WTC11 (cell line): ENCODE measurements at regions not wholly inside any gene's neighbourhood (a gene's known extent, or its start where the extent isn't known, plus 50 kb on each side); places are given as distances from the start of the nearest gene placed in this dataset.

Source experiments
- ATAC-seq: fragments of 200-7000 bp; cut with Tn5 transposase; 2 replicates; pipeline ENCODE4 v1.10.0; 2021; ENCODE audit warnings: mild to moderate bottlenecking, moderate library complexity
- CTCF ChIA-PET: fragments of 300-600 bp; sonication (Branson Sonifier 250); formaldehyde crosslinking; loops from one replicate; lab custom pipeline; 2021; ENCODE audit warnings: antibody characterized with exemption; lab: Charles Lee
- POLR2A ChIA-PET: fragments of 350-600 bp; sonication (Branson Sonifier 250); formaldehyde crosslinking; loops from one replicate; lab custom pipeline; 2021; ENCODE audit warnings: antibody characterized with exemption; lab: Charles Lee
- DNase-seq: peaks from one replicate; pipeline ENCODE4 v3.0.0; 2021; ENCODE audit warnings: low spot score
- H3K27ac Mint-ChIP-seq: 2 replicates; pipeline ENCODE4 v1.8.0; 2021; ENCODE audit warnings: mixed read lengths
- H3K27me3 Mint-ChIP-seq: 2 replicates; pipeline ENCODE4 v1.8.0; 2021; ENCODE audit warnings: low read depth, mild to moderate bottlenecking, moderate library complexity, mixed read lengths
- H3K36me3 Mint-ChIP-seq: 2 replicates; pipeline ENCODE4 v1.8.0; 2021; ENCODE audit warnings: mixed read lengths
- H3K4me1 Mint-ChIP-seq: 2 replicates; pipeline ENCODE4 v1.8.0; 2022; ENCODE audit warnings: mixed read lengths
- H3K4me3 Mint-ChIP-seq: 2 replicates; pipeline ENCODE4 v1.8.0; 2021; ENCODE audit warnings: mild to moderate bottlenecking, moderate library complexity, mixed read lengths
- H3K9me3 Mint-ChIP-seq: 2 replicates; pipeline ENCODE4 v1.8.0; 2021; ENCODE audit warnings: mixed read lengths
- CREM ChIP-seq: sonication (generic); formaldehyde crosslinking; IDR thresholded peaks from 2 replicates; pipeline ENCODE4 v1.8.1; 2022; ENCODE audit warnings: mild to moderate bottlenecking, missing genetic modification reagents, moderate library complexity
- ETV6 ChIP-seq: sonication (generic); formaldehyde crosslinking; IDR thresholded peaks from 2 replicates; pipeline ENCODE4 v1.8.1; 2022; ENCODE audit warnings: mild to moderate bottlenecking, missing genetic modification reagents
- FOXJ3 ChIP-seq: sonication (generic); formaldehyde crosslinking; IDR thresholded peaks from 2 replicates; pipeline ENCODE4 v1.9.0; 2021; ENCODE audit warnings: missing genetic modification reagents, mild to moderate bottlenecking, borderline replicate concordance
- GABPB1 ChIP-seq: sonication (generic); formaldehyde crosslinking; IDR thresholded peaks from 2 replicates; pipeline ENCODE4 v1.8.1; 2023; ENCODE audit warnings: mild to moderate bottlenecking, missing genetic modification reagents
- HMGA2 ChIP-seq: fragments of 250-450 bp; sonication (Bioruptor Pico); IDR thresholded peaks from 2 replicates; pipeline ENCODE4 v1.4.0; 2021; ENCODE audit warnings: mild to moderate bottlenecking, moderate library complexity
- JAZF1 ChIP-seq: fragments of 250-450 bp; sonication (Bioruptor Pico); IDR thresholded peaks from 2 replicates; pipeline ENCODE4 v1.9.0; 2021; ENCODE audit warnings: moderate library complexity, mild to moderate bottlenecking, inconsistent platforms
- KAT7 ChIP-seq: sonication (generic); formaldehyde crosslinking; IDR thresholded peaks from 2 replicates; pipeline ENCODE4 v1.8.1; 2023; ENCODE audit warnings: missing genetic modification reagents, mild to moderate bottlenecking, borderline replicate concordance
- MYBL2 ChIP-seq: sonication (generic); formaldehyde crosslinking; IDR thresholded peaks from 2 replicates; pipeline ENCODE4 v1.8.1; 2023; ENCODE audit warnings: mild to moderate bottlenecking, moderate library complexity, missing genetic modification reagents
- NR3C1 ChIP-seq: sonication (generic); formaldehyde crosslinking; conservative IDR thresholded peaks from 2 replicates; pipeline ENCODE4 v1.8.1; 2023; ENCODE audit warnings: low read depth, mild to moderate bottlenecking, missing genetic modification reagents
- RELA ChIP-seq: sonication (generic); formaldehyde crosslinking; IDR thresholded peaks from 2 replicates; pipeline ENCODE4 v1.8.1; 2022; ENCODE audit warnings: missing genetic modification reagents, mild to moderate bottlenecking, borderline replicate concordance
- ZNF317 ChIP-seq: sonication (generic); formaldehyde crosslinking; IDR thresholded peaks from 2 replicates; pipeline ENCODE4 v1.8.1; 2023; ENCODE audit warnings: low read depth, mild to moderate bottlenecking, moderate library complexity, missing genetic modification reagents, borderline replicate concordance
- ZNF396 ChIP-seq: fragments of 250-450 bp; sonication (Bioruptor Pico); IDR thresholded peaks from 2 replicates; pipeline ENCODE4 v1.8.0; 2021; ENCODE audit warnings: mild to moderate bottlenecking, moderate library complexity, borderline replicate concordance
- TF ChIP-seq, protein P1 (sequence below): fragments of 200-600 bp; IDR thresholded peaks from 2 replicates; pipeline ENCODE4 v1.8.0; 2022; ENCODE audit warnings: antibody characterized with exemption
- TF ChIP-seq, protein P2 (sequence below): sonication (generic); formaldehyde crosslinking; IDR thresholded peaks from 2 replicates; pipeline ENCODE4 v1.8.0; 2023; ENCODE audit warnings: missing genetic modification reagents
- TF ChIP-seq, protein P3 (sequence below): sonication (generic); formaldehyde crosslinking; IDR thresholded peaks from 2 replicates; pipeline ENCODE4 v1.8.1; 2023; ENCODE audit warnings: mild to moderate bottlenecking, missing genetic modification reagents, borderline replicate concordance
- TF ChIP-seq, protein P4 (sequence below): sonication (generic); formaldehyde crosslinking; IDR thresholded peaks from 2 replicates; pipeline ENCODE4 v1.8.1; 2023; ENCODE audit warnings: mild to moderate bottlenecking, missing genetic modification reagents, moderate library complexity
- TF ChIP-seq, protein P5 (sequence below): fragments of 250-450 bp; sonication (Bioruptor Pico); conservative IDR thresholded peaks from 2 replicates; pipeline ENCODE4 v1.9.0; 2021; ENCODE audit warnings: mild to moderate bottlenecking
- TF ChIP-seq, protein P6 (sequence below): fragments of 250-450 bp; sonication (Bioruptor Pico); IDR thresholded peaks from 2 replicates; pipeline ENCODE4 v1.9.0; 2021; ENCODE audit warnings: mild to moderate bottlenecking, borderline replicate concordance

DNA sequence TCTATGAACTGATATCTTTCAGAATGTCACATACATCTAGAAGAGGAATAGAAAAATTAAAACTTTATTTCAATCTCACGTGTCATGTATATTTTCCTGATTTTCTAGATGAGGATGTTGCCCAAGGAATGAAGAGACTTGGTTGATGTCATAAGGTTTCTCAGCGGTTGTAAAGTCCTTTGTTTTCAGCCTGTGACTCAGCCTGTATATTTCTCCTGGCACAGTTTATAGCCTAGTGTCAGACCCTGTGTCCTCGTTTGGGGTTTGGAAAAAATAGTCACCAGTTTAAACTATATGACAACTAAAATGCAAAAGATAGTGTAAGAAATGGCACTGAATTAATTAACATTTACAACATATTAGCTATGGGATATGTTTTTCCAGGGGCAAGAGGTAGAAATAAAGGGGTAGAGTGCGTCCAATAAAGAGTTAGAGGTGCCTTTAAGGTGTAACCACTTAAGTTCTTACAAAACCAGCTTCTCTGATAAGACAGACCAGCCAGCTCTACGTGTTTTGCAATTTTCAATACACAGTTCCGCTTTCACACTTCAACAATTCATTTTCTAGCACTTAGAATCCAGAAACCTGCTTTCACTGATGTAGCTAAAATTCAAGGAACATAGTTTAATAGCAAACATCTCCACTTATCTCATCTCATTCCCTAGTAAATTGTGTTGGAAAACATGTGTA, 1432.6 kb upstream of the TENM4 start (continued):
- no peak for TF ChIP-seq GABPB1 (CRISPR knock-in tag)
- TF ChIP-seq ZNF317 (CRISPR knock-in tag) = no peak
- no peak for TF ChIP-seq CREM (CRISPR knock-in tag)

DNA sequence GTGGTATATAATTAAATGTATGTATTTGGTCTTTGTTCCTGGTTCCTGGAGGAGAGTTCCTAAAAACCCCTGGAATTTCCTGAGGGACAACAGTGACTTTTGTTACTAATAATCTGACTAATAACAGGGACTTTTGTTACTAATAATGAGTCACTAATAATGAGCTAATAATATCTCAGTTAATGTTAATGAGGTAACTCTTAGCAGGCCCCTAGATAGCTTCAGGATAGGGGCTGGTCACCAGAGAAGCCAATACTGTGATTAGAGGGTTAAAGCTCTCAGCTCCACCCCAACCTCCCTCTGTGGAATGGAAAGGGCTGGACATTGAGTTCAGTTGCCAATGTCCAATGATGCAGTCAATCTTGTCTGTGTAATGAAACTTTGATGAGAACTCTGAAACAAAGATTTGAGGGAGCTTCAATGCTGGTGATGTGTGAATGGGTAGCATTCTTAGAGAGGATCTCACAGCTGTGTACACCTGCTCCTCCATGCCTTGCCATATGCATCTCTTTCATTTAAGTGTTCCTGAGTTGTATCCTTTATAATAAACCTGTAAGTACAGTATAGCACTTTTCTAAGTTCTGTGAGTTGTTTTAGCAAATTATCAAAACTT, 1431.4 kb upstream of the TENM4 start:
- DNase-seq = no peak
- TF ChIP-seq, protein P1, sequence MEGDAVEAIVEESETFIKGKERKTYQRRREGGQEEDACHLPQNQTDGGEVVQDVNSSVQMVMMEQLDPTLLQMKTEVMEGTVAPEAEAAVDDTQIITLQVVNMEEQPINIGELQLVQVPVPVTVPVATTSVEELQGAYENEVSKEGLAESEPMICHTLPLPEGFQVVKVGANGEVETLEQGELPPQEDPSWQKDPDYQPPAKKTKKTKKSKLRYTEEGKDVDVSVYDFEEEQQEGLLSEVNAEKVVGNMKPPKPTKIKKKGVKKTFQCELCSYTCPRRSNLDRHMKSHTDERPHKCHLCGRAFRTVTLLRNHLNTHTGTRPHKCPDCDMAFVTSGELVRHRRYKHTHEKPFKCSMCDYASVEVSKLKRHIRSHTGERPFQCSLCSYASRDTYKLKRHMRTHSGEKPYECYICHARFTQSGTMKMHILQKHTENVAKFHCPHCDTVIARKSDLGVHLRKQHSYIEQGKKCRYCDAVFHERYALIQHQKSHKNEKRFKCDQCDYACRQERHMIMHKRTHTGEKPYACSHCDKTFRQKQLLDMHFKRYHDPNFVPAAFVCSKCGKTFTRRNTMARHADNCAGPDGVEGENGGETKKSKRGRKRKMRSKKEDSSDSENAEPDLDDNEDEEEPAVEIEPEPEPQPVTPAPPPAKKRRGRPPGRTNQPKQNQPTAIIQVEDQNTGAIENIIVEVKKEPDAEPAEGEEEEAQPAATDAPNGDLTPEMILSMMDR = no peak
- TF ChIP-seq, protein P2, sequence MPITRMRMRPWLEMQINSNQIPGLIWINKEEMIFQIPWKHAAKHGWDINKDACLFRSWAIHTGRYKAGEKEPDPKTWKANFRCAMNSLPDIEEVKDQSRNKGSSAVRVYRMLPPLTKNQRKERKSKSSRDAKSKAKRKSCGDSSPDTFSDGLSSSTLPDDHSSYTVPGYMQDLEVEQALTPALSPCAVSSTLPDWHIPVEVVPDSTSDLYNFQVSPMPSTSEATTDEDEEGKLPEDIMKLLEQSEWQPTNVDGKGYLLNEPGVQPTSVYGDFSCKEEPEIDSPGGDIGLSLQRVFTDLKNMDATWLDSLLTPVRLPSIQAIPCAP (CRISPR knock-in tag) = no peak
- TF ChIP-seq HMGA2 (CRISPR knock-in tag) = no peak
- TF ChIP-seq ETV6 (CRISPR knock-in tag) = no peak
- no peak for TF ChIP-seq FOXJ3 (CRISPR knock-in tag)
- TF ChIP-seq RELA (CRISPR knock-in tag) = no peak
- TF ChIP-seq, protein P3, sequence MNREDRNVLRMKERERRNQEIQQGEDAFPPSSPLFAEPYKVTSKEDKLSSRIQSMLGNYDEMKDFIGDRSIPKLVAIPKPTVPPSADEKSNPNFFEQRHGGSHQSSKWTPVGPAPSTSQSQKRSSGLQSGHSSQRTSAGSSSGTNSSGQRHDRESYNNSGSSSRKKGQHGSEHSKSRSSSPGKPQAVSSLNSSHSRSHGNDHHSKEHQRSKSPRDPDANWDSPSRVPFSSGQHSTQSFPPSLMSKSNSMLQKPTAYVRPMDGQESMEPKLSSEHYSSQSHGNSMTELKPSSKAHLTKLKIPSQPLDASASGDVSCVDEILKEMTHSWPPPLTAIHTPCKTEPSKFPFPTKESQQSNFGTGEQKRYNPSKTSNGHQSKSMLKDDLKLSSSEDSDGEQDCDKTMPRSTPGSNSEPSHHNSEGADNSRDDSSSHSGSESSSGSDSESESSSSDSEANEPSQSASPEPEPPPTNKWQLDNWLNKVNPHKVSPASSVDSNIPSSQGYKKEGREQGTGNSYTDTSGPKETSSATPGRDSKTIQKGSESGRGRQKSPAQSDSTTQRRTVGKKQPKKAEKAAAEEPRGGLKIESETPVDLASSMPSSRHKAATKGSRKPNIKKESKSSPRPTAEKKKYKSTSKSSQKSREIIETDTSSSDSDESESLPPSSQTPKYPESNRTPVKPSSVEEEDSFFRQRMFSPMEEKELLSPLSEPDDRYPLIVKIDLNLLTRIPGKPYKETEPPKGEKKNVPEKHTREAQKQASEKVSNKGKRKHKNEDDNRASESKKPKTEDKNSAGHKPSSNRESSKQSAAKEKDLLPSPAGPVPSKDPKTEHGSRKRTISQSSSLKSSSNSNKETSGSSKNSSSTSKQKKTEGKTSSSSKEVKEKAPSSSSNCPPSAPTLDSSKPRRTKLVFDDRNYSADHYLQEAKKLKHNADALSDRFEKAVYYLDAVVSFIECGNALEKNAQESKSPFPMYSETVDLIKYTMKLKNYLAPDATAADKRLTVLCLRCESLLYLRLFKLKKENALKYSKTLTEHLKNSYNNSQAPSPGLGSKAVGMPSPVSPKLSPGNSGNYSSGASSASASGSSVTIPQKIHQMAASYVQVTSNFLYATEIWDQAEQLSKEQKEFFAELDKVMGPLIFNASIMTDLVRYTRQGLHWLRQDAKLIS (CRISPR knock-in tag) = no peak
- no peak for TF ChIP-seq KAT7 (CRISPR knock-in tag)
- TF ChIP-seq JAZF1 (CRISPR knock-in tag) = no peak
- TF ChIP-seq, protein P4, sequence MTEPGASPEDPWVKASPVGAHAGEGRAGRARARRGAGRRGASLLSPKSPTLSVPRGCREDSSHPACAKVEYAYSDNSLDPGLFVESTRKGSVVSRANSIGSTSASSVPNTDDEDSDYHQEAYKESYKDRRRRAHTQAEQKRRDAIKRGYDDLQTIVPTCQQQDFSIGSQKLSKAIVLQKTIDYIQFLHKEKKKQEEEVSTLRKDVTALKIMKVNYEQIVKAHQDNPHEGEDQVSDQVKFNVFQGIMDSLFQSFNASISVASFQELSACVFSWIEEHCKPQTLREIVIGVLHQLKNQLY (CRISPR knock-in tag) = no peak
- TF ChIP-seq NR3C1 (CRISPR knock-in tag) = no peak
- no peak for TF ChIP-seq ZNF396 (CRISPR knock-in tag)
- TF ChIP-seq, protein P5, sequence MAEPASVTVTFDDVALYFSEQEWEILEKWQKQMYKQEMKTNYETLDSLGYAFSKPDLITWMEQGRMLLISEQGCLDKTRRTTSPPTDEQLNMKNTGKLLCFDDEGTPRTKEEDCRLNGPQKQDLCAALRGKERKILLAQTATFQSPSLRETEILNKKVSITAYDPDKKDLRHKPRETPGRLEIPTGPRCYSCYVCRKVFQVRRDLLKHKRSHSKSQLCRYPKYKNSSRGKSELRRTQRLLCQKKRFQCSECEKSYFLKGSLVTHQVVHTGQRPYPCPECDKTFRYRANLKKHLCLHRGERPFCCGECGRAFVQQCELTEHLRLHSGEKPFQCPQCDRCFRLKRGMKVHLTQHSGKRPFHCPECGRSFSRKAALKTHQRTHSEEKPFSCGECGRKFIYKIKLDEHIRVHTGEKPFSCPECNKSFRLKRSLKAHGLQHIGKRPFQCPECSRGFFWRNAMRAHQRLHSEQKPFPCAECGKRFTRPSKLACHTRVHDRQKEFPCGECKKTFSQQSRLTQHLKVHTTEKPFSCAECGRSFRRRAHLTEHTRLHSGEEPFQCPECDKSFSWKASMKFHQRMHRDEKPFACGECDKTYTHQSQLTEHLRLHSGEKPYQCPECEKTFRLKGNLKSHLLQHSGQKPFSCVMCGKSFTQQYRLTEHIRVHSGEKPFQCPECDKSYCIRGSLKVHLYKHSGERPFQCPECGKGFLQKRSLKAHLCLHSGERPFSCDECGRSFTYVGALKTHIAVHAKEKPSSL (CRISPR knock-in tag) = no peak
- TF ChIP-seq, protein P6, sequence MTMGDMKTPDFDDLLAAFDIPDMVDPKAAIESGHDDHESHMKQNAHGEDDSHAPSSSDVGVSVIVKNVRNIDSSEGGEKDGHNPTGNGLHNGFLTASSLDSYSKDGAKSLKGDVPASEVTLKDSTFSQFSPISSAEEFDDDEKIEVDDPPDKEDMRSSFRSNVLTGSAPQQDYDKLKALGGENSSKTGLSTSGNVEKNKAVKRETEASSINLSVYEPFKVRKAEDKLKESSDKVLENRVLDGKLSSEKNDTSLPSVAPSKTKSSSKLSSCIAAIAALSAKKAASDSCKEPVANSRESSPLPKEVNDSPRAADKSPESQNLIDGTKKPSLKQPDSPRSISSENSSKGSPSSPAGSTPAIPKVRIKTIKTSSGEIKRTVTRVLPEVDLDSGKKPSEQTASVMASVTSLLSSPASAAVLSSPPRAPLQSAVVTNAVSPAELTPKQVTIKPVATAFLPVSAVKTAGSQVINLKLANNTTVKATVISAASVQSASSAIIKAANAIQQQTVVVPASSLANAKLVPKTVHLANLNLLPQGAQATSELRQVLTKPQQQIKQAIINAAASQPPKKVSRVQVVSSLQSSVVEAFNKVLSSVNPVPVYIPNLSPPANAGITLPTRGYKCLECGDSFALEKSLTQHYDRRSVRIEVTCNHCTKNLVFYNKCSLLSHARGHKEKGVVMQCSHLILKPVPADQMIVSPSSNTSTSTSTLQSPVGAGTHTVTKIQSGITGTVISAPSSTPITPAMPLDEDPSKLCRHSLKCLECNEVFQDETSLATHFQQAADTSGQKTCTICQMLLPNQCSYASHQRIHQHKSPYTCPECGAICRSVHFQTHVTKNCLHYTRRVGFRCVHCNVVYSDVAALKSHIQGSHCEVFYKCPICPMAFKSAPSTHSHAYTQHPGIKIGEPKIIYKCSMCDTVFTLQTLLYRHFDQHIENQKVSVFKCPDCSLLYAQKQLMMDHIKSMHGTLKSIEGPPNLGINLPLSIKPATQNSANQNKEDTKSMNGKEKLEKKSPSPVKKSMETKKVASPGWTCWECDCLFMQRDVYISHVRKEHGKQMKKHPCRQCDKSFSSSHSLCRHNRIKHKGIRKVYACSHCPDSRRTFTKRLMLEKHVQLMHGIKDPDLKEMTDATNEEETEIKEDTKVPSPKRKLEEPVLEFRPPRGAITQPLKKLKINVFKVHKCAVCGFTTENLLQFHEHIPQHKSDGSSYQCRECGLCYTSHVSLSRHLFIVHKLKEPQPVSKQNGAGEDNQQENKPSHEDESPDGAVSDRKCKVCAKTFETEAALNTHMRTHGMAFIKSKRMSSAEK = no peak
- TF ChIP-seq MYBL2 (CRISPR knock-in tag) = no peak
- TF ChIP-seq, all 79 proteins: peak for 0
- Mint-ChIP-seq H3K4me1 (no peaks in the 10 kb centered on the region), H3K4me3 (no peak overlapping the region), H3K36me3 (no peaks in the 10 kb centered on the region), H3K9me3 (no peaks in the 10 kb centered on the region), H3K27ac (no peak overlapping the region), H3K27me3 (no peaks in the 10 kb centered on the region)
- ChIA-PET CTCF (no interaction called here), POLR2A (interaction anchor here (0.5 kb wide), 1 partner anchor 294 kb away, joined by 4 read pairs; no protein-coding TSS in a partner anchor)
- no peak for ATAC-seq
